K562 (cell line): ENCODE measurements at regions not wholly inside any gene's neighbourhood (a gene's known extent, or its start where the extent isn't known, plus 50 kb on each side); places are given as distances from the start of the nearest gene placed in this dataset.

Source experiments
- ATAC-seq: fragments of 200-7000 bp; cut with Tn5 transposase; 3 replicates; pipeline ENCODE4 v1.9.1; 2020; ENCODE audit warnings: moderate library complexity
- BruUV-seq: library from RNA; stranded (reverse); fragments of 400-500 nt; replicated peaks from 2 replicates; lab custom pipeline; 2021; lab: Mats Ljungman, UMichigan
- CTCF ChIA-PET: fragments of 300-600 bp; formaldehyde crosslinking; extraction: SDS; loops from one replicate; lab custom pipeline; 2021; ENCODE audit warnings: low intra/inter-chr PET ratio; lab: Yijun Ruan, JAX
- POLR2A ChIA-PET: fragments of 300-600, 350-650 bp; sonication (Branson Sonifier 250); formaldehyde crosslinking; extraction: SDS; loops from one replicate; lab custom pipeline; 2021; ENCODE audit warnings: antibody characterized with exemption, inconsistent platforms; lab: Yijun Ruan, JAX
- DNase-seq, 4 experiments: peaks; one replicate each; pipeline versions ENCODE4 v3.0.0 to v3.0.0-alpha.2; 2011 to 2018; ENCODE audit warnings: low spot score in 3 of 4, mixed read lengths in 3 of 4; ENCODE audit errors: extremely low read depth in 1 of 4
- FAIRE-seq: peaks from 2 replicates; lab custom pipeline; 2011; peaks lifted over from hg19 to GRCh38; lab: Jason Lieb, UNC
- H2AFZ ChIP-seq: 2 replicates; pipeline ENCODE4 v1.6.0; 2011; ENCODE audit warnings: low read depth, low read length, control low read depth, inconsistent platforms
- H3K27ac ChIP-seq: fragments of 200-600 bp; 3 replicates; pipeline ENCODE4 v1.8.0; 2011; ENCODE audit warnings: low read depth, mild to moderate bottlenecking, control low read depth, inconsistent platforms, low read length, moderate library complexity, mixed read lengths; ENCODE audit errors: extremely low read depth
- H3K27me3 ChIP-seq, 2 experiments: fragments of 300-600 bp in 1 of 2; 2 replicates in 1 of 2; 3 replicates in 1 of 2; pipeline versions ENCODE4 v1.6.0 to v1.8.0; 2011; ENCODE audit warnings: inconsistent platforms in 2 of 2, low read length in 2 of 2, mild to moderate bottlenecking in 1 of 2, mixed read lengths in 1 of 2, moderate library complexity in 1 of 2; ENCODE audit not compliant: control insufficient read depth in 2 of 2, insufficient read depth in 2 of 2
- H3K36me3 ChIP-seq: fragments of 300-600 bp; 3 replicates; pipeline ENCODE4 v1.8.0; 2011; ENCODE audit warnings: mild to moderate bottlenecking, low read length, inconsistent platforms; ENCODE audit not compliant: control insufficient read depth, insufficient read depth
- H3K4me1 ChIP-seq, 2 experiments: fragments of 200-600 bp in 1 of 2; replicated peaks in 1 of 2; 2 replicates in 1 of 2; 3 replicates in 1 of 2; pipeline versions ENCODE4 v1.5.1 to v1.8.0; 2011; ENCODE audit warnings: inconsistent platforms in 2 of 2, low read length in 2 of 2, mild to moderate bottlenecking in 1 of 2, mixed read lengths in 1 of 2, moderate library complexity in 1 of 2; ENCODE audit not compliant: control insufficient read depth in 2 of 2, insufficient read depth in 2 of 2
- H3K4me2 ChIP-seq: 2 replicates; pipeline ENCODE4 v1.6.1; 2011; ENCODE audit warnings: low read length, control low read depth, inconsistent platforms, mixed read lengths; ENCODE audit not compliant: insufficient read depth
- H3K4me3 ChIP-seq: fragments of 200-600 bp; sonication (generic), shearing (Covaris generic); 2 replicates; pipeline ENCODE4 v1.5.1; 2016; ENCODE audit warnings: control low read depth, inconsistent platforms
- H3K79me2 ChIP-seq: fragments of 200-600 bp; 3 replicates; pipeline ENCODE4 v1.8.0; 2011; ENCODE audit warnings: low read length, inconsistent platforms; ENCODE audit not compliant: control insufficient read depth, insufficient read depth
- H3K9ac ChIP-seq, 2 experiments: 2 replicates each; pipeline versions ENCODE4 v1.6.0 to v1.6.1; 2011; ENCODE audit warnings: low read depth in 2 of 2, low read length in 2 of 2, control low read depth in 1 of 2, inconsistent platforms in 1 of 2, mild to moderate bottlenecking in 1 of 2, mixed read lengths in 1 of 2; ENCODE audit not compliant: insufficient read depth in 1 of 2
- H3K9me1 ChIP-seq: one replicate; pipeline ENCODE4 v1.6.0; 2011; ENCODE audit warnings: inconsistent platforms, mild to moderate bottlenecking, low read length, moderate library complexity; ENCODE audit not compliant: control insufficient read depth, insufficient read depth
- H3K9me3 ChIP-seq: replicated peaks from 2 replicates; pipeline ENCODE4 v1.5.1; 2011; ENCODE audit warnings: low read depth, low read length, inconsistent platforms; ENCODE audit not compliant: control insufficient read depth, insufficient read depth
- H4K20me1 ChIP-seq: replicated peaks from 2 replicates; pipeline ENCODE4 v1.6.1; 2011; ENCODE audit warnings: low read length, inconsistent platforms, mixed read lengths; ENCODE audit not compliant: control insufficient read depth, insufficient read depth
- ARID3A ChIP-seq: IDR thresholded peaks from 2 replicates; pipeline ENCODE4 v1.6.1; 2012; ENCODE audit warnings: low read depth, low read length, improper control_type of control experiment, borderline replicate concordance
- CEBPZ ChIP-seq: fragments of 150-350 bp; IDR thresholded peaks from 2 replicates; pipeline ENCODE4 v1.6.1; 2014; ENCODE audit warnings: low read depth, mild to moderate bottlenecking, low read length, borderline replicate concordance
- KLF13 ChIP-seq: fragments of 450-650 bp; IDR thresholded peaks from 2 replicates; pipeline ENCODE4 v1.6.1; 2016; ENCODE audit warnings: missing genetic modification characterization, low read depth, mild to moderate bottlenecking, missing compliant biosample characterization, moderate library complexity, borderline replicate concordance
- POLR2A ChIP-seq: fragments of 450-650 bp; conservative IDR thresholded peaks from 2 replicates; pipeline ENCODE4 v1.6.1; 2016
- POLR2B ChIP-seq: fragments of 450-650 bp; IDR thresholded peaks from 2 replicates; pipeline ENCODE4 v1.6.1; 2018; ENCODE audit warnings: low read depth; ENCODE audit not compliant: partially characterized antibody
- SPI1 ChIP-seq: IDR thresholded peaks from 2 replicates; pipeline ENCODE4 v1.6.1; 2011; ENCODE audit warnings: low read depth, low read length, control low read depth, borderline replicate concordance
- TAF7 ChIP-seq: fragments of 450-650 bp; IDR thresholded peaks from 2 replicates; pipeline ENCODE4 v1.6.1; 2016; ENCODE audit warnings: missing genetic modification characterization, missing compliant biosample characterization
- TCF7L2 ChIP-seq: fragments of 150-350 bp; IDR thresholded peaks from 2 replicates; pipeline ENCODE4 v1.6.1; 2016; ENCODE audit warnings: low read depth, mild to moderate bottlenecking, low read length, moderate library complexity
- TEAD4 ChIP-seq, 2 experiments: sonication (generic) in 1 of 2; formaldehyde crosslinking in 1 of 2; IDR thresholded peaks; 2 replicates each; pipeline versions ENCODE4 v1.6.1 to v1.8.0; 2012 to 2022; ENCODE audit warnings: borderline replicate concordance in 1 of 2, inconsistent platforms in 1 of 2, low read length in 1 of 2, mild to moderate bottlenecking in 1 of 2, missing genetic modification reagents in 1 of 2
- TFAM ChIP-seq: fragments of 250-450 bp; sonication (Bioruptor Pico); conservative IDR thresholded peaks from 2 replicates; pipeline ENCODE4 v1.5.0; 2021; ENCODE audit warnings: mild to moderate bottlenecking, moderate library complexity
- ZNF133 ChIP-seq: fragments of 250-450 bp; sonication (Bioruptor Pico); IDR thresholded peaks from 2 replicates; pipeline ENCODE4 v1.4.0; 2020; ENCODE audit warnings: mild to moderate bottlenecking
- ZNF174 ChIP-seq: fragments of 250-450 bp; sonication (Bioruptor Pico); IDR thresholded peaks from 2 replicates; pipeline ENCODE4 v1.4.0; 2020; ENCODE audit warnings: mild to moderate bottlenecking
- ZNF197 ChIP-seq: fragments of 200-800 bp; sonication (Bioruptor generic); IDR thresholded peaks from 2 replicates; pipeline ENCODE4 v1.6.1; 2016; ENCODE audit warnings: low read depth, missing genetic modification characterization, missing compliant biosample characterization
- ZNF280B ChIP-seq: fragments of 250-450 bp; sonication (Bioruptor Pico); IDR thresholded peaks from 2 replicates; pipeline ENCODE4 v1.5.1; 2021; ENCODE audit warnings: mild to moderate bottlenecking
- ZNF512 ChIP-seq: IDR thresholded peaks from 2 replicates; pipeline ENCODE4 v1.6.1; 2016; ENCODE audit warnings: missing genetic modification characterization, missing compliant biosample characterization
- ZNF561 ChIP-seq: fragments of 450-650 bp; formaldehyde crosslinking; conservative IDR thresholded peaks from 2 replicates; pipeline ENCODE4 v1.4.0; 2020; ENCODE audit warnings: mild to moderate bottlenecking, moderate library complexity
- WGBS: fragments of 100-300 bp; shearing (Covaris generic); methylation state at CpG from one replicate; pipeline ENCODE4 v1.1.6; 2016; ENCODE audit warnings: low coverage, mixed read lengths; ENCODE audit not compliant: insufficient coverage; ENCODE audit errors: missing lambda C conversion rate; 5-methylcytosine and 5-hydroxymethylcytosine counted together
- in situ Hi-C: fragments of 300-500 bp; cut with MboI; formaldehyde crosslinking; loops from 4 replicates; pipeline ENCODE4 v1.15.0; 2018; ENCODE audit warnings: inconsistent platforms, mixed read lengths
- intact Hi-C: fragments of 100-400 bp; cut with micrococcal nuclease; formaldehyde crosslinking; loops from 2 replicates; pipeline ENCODE4 v1.14.2; 2022

- Histone ChIP-seq H3K36me3 (no peaks in the 10 kb centered on the region), H4K20me1 (no peaks in the 10 kb centered on the region), H3K9me3 (0 out of 2 replicates have a peak, but pooled peaks cover 1% of the 10 kb centered on the region), H2AFZ (no peak overlapping the region), H3K27ac (no peak overlapping the region), H3K4me3 (no peak overlapping the region), H3K79me2 (no peaks in the 10 kb centered on the region), H3K9me1 (no peaks in the 10 kb centered on the region), H3K4me2 (no peak overlapping the region), H3K27me3 (no peaks in the 10 kb centered on the region), H3K9ac (no peak overlapping the region), H3K4me1 (no peaks in the 10 kb centered on the region)
- no peak for ATAC-seq
- intact Hi-C loops (no loop called here), in situ Hi-C loops (no loop called here)
- no peak for DNase-seq
- BruUV-seq: no TSS peak
- FAIRE-seq: no peak
- CTCF ChIA-PET: no interaction called here
- 0% methylated on average over 2 of the region's 3 CpGs for WGBS
- POLR2A ChIA-PET: no interaction called here
- TF ChIP-seq TAF7 (tag) (no peak), KLF13 (tag) (no peak), ZNF561 (CRISPR knock-in tag) (no peak), POLR2A (no peak), ZNF512 (tag) (no peak), ZNF133 (CRISPR knock-in tag) (no peak), ZNF197 (CRISPR knock-in tag) (no peak), POLR2B (no peak), TEAD4 (IDR thresholded peaks at IDR 0.05; ENCODE audit: low read length) (no peak), TEAD4 (CRISPR knock-in tag; IDR thresholded peaks at IDR 0.05; ENCODE audit: borderline replicate concordance) (no peak), SPI1 (no peak), ZNF280B (CRISPR knock-in tag) (no peak), CEBPZ (no peak), TFAM (CRISPR knock-in tag) (no peak), ARID3A (no peak), ZNF174 (CRISPR knock-in tag) (no peak), TCF7L2 (no peak)
Observed at GRCh38 chr16:64586781-64587180, 535.1 kb downstream of the CDH11 start.
